Fibroblast of lung (primary cell): ENCODE measurements at regions not wholly inside any gene's neighbourhood (a gene's known extent, or its start where the extent isn't known, plus 50 kb on each side); places are given as distances from the start of the nearest gene placed in this dataset.

Experiments
- DNase-seq, 2 donors: peaks; one replicate each; pipeline versions ENCODE4 v3.0.0 to v3.0.0-alpha.2; 2010; ENCODE audit warnings: low read depth in 2 of 2
- H2AFZ ChIP-seq: 2 replicates; pipeline ENCODE4 v1.5.1; 2012; ENCODE audit warnings: low read length, control low read depth, inconsistent platforms
- H3K27ac ChIP-seq: 2 replicates; pipeline ENCODE4 v1.5.1; 2011; ENCODE audit warnings: low read length, control low read depth; ENCODE audit not compliant: insufficient read depth
- H3K27me3 ChIP-seq: 2 replicates; pipeline ENCODE4 v1.5.1; 2011; ENCODE audit warnings: mild to moderate bottlenecking, low read length; ENCODE audit not compliant: control insufficient read depth, insufficient read depth
- H3K36me3 ChIP-seq: 2 replicates; pipeline ENCODE4 v1.5.1; 2011; ENCODE audit warnings: low read length; ENCODE audit not compliant: control insufficient read depth, insufficient read depth
- H3K4me1 ChIP-seq: 2 replicates; pipeline ENCODE4 v1.5.1; 2011; ENCODE audit warnings: low read length; ENCODE audit not compliant: control insufficient read depth, insufficient read depth; ENCODE audit errors: extremely low read depth
- H3K4me2 ChIP-seq: 2 replicates; pipeline ENCODE4 v1.5.1; 2011; ENCODE audit warnings: low read length, control low read depth; ENCODE audit not compliant: insufficient read depth; ENCODE audit errors: extremely low read depth
- H3K4me3 ChIP-seq, 4 experiments: fragments of 200-600 bp in 1 of 4; sonication (generic) in 1 of 4; replicated peaks in 1 of 4; 2 replicates each; pipeline ENCODE4 v1.5.1; 2011 to 2016; ENCODE audit warnings: low read length in 4 of 4, low read depth in 3 of 4, mild to moderate bottlenecking in 3 of 4, control low read depth in 2 of 4, inconsistent platforms in 1 of 4, mixed read lengths in 1 of 4; ENCODE audit not compliant: insufficient read depth in 1 of 4; ENCODE audit errors: control extremely low read depth in 1 of 4
- H3K79me2 ChIP-seq: 2 replicates; pipeline ENCODE4 v1.5.1; 2012; ENCODE audit warnings: mild to moderate bottlenecking, low read length, inconsistent platforms; ENCODE audit not compliant: control insufficient read depth, insufficient read depth
- H3K9ac ChIP-seq: 2 replicates; pipeline ENCODE4 v1.5.1; 2011; ENCODE audit warnings: mild to moderate bottlenecking, low read length, control low read depth; ENCODE audit not compliant: insufficient read depth
- H3K9me3 ChIP-seq: 2 replicates; pipeline ENCODE4 v1.5.1; 2012; ENCODE audit warnings: low read depth, low read length; ENCODE audit not compliant: control insufficient read depth, insufficient read depth
- H4K20me1 ChIP-seq: 2 replicates; pipeline ENCODE4 v1.5.1; 2011; ENCODE audit warnings: low read length; ENCODE audit not compliant: control insufficient read depth, insufficient read depth; ENCODE audit errors: extremely low read depth
- EZH2 ChIP-seq: IDR thresholded peaks from 2 replicates; pipeline ENCODE4 v1.5.1; 2012; ENCODE audit warnings: low read length, control low read depth, mild to moderate bottlenecking; ENCODE audit errors: missing control alignments
- TF ChIP-seq, protein P1 (sequence below), 2 donors: IDR thresholded peaks in 1 of 2; conservative IDR thresholded peaks in 1 of 2; 1 replicate in 1 of 2; 2 replicates in 1 of 2; pipeline ENCODE4 v1.5.1; 2011 to 2012; ENCODE audit warnings: low read length in 2 of 2, control low read depth in 1 of 2, inconsistent platforms in 1 of 2, low read depth in 1 of 2, mild to moderate bottlenecking in 1 of 2

DNA sequence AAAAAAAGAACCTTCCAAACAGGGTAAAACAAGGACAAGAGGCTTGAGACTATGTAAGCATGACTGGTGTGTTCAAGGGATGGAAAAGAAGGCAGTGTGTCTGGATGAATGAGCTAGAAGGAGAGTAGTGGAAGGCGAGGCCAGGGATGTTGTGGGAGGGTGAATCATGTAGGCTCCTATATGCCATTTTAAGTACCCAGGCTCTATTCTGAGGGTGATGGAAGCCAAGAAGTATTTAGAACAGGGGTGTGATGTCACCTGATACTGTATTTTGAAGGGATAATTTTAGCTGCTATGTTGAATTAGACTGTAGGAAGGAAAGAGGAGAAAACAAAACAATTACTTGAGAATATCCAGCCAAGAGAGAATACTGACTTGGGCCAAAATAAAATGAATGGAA lies 524.7 kb upstream of the CRIM1 start:
- no peak for DNase-seq
- Histone ChIP-seq H3K79me2 (no peaks in the 10 kb centered on the region), H3K27me3 (no peaks in the 10 kb centered on the region), H3K27ac (no peak overlapping the region), H3K4me1 (no peaks in the 10 kb centered on the region), H3K4me3 (no peak overlapping the region), H3K4me2 (no peak overlapping the region), H3K9ac (no peak overlapping the region), H4K20me1 (no peaks in the 10 kb centered on the region), H3K9me3 (no peaks in the 10 kb centered on the region), H3K36me3 (no peaks in the 10 kb centered on the region), H2AFZ (no peak overlapping the region)
- TF ChIP-seq, protein P1, sequence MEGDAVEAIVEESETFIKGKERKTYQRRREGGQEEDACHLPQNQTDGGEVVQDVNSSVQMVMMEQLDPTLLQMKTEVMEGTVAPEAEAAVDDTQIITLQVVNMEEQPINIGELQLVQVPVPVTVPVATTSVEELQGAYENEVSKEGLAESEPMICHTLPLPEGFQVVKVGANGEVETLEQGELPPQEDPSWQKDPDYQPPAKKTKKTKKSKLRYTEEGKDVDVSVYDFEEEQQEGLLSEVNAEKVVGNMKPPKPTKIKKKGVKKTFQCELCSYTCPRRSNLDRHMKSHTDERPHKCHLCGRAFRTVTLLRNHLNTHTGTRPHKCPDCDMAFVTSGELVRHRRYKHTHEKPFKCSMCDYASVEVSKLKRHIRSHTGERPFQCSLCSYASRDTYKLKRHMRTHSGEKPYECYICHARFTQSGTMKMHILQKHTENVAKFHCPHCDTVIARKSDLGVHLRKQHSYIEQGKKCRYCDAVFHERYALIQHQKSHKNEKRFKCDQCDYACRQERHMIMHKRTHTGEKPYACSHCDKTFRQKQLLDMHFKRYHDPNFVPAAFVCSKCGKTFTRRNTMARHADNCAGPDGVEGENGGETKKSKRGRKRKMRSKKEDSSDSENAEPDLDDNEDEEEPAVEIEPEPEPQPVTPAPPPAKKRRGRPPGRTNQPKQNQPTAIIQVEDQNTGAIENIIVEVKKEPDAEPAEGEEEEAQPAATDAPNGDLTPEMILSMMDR (conservative IDR thresholded peaks at IDR 0.05 in 1 of 2, IDR thresholded peaks at IDR 0.05 in 1 of 2; ENCODE audit: low read depth in 1 of 2, low read length in 2 of 2) = no peak
- no peak for TF ChIP-seq EZH2

DNA sequence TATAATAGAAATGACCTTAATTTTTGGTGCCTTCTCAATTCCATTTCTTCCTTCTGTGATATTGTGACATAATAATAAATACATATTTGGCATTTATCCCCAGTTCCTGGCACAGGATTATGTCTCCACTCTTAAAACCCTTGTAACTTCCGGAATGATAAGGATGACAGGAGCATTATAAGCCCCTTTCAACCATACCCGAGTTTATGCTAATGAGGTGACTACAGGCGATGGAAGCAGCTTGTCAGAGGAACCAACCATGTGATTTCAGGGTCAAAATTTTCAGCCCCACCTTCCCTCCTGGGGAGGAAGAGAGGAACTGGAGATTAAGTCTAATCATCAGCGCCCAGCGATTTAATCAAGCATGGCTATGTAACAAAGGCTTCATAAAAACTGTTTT lies 528.5 kb upstream of the CRIM1 start:
- no peaks in the 10 kb centered on the region for H3K27me3 ChIP-seq

GRCh38 chr2:35822716-35823115 lies 532.9 kb upstream of the CRIM1 start:
- TF ChIP-seq, protein P1 (conservative IDR thresholded peaks at IDR 0.05 in 1 of 2, IDR thresholded peaks at IDR 0.05 in 1 of 2; ENCODE audit: low read depth in 1 of 2, low read length in 2 of 2) = no peak
- no peak for TF ChIP-seq EZH2
- no peak overlapping the region for H3K27ac ChIP-seq
- no peaks in the 10 kb centered on the region for H4K20me1 ChIP-seq
- no peak overlapping the region for H3K4me3 ChIP-seq
- H3K79me2 ChIP-seq = no peaks in the 10 kb centered on the region
- DNase-seq = no peak
- H2AFZ ChIP-seq = no peak overlapping the region
- no peaks in the 10 kb centered on the region for H3K36me3 ChIP-seq
- H3K4me1 ChIP-seq = no peaks in the 10 kb centered on the region
- no peak overlapping the region for H3K9ac ChIP-seq
- no peaks in the 10 kb centered on the region for H3K27me3 ChIP-seq
- H3K9me3 ChIP-seq = no peaks in the 10 kb centered on the region
- no peak overlapping the region for H3K4me2 ChIP-seq

More for the DNA sequence above, 528.5 kb upstream of the CRIM1 start:
- TF ChIP-seq, protein P1 (conservative IDR thresholded peaks at IDR 0.05 in 1 of 2, IDR thresholded peaks at IDR 0.05 in 1 of 2; ENCODE audit: low read depth in 1 of 2, low read length in 2 of 2) = no peak
- TF ChIP-seq EZH2 = no peak
- H3K4me1 ChIP-seq = no peaks in the 10 kb centered on the region
- H3K27ac ChIP-seq = no peak overlapping the region
- H3K9ac ChIP-seq = no peak overlapping the region
- H4K20me1 ChIP-seq = no peaks in the 10 kb centered on the region
- no peak overlapping the region for H3K4me3 ChIP-seq
- H3K79me2 ChIP-seq = no peaks in the 10 kb centered on the region
- H3K4me2 ChIP-seq = no peak overlapping the region
- H3K9me3 ChIP-seq = no peaks in the 10 kb centered on the region
- no peak for DNase-seq
- no peak overlapping the region for H2AFZ ChIP-seq
- H3K36me3 ChIP-seq = no peaks in the 10 kb centered on the region
